HepG2 (cell line): ENCODE measurements at regions not wholly inside any gene's neighbourhood (a gene's known extent, or its start where the extent isn't known, plus 50 kb on each side); places are given as distances from the start of the nearest gene placed in this dataset.
A peak's percentile ranks its signal among the peaks of the same experiment; 100 is the strongest.

Experiments used
- ATAD3A ChIP-seq: sonication (generic); formaldehyde crosslinking; IDR thresholded peaks from 2 replicates; pipeline ENCODE4 v1.4.0; 2020; ENCODE audit warnings: missing genetic modification reagents
- ELF4 ChIP-seq: sonication (generic); formaldehyde crosslinking; IDR thresholded peaks from 2 replicates; pipeline ENCODE4 v1.5.0; 2020; ENCODE audit warnings: missing genetic modification reagents, mild to moderate bottlenecking, moderate library complexity, borderline replicate concordance
- FOXO1 ChIP-seq: sonication (generic); formaldehyde crosslinking; IDR thresholded peaks from 2 replicates; pipeline ENCODE4 v1.4.0; 2020; ENCODE audit warnings: missing genetic modification reagents
- GABPA ChIP-seq, 2 experiments: IDR thresholded peaks; 2 replicates each; pipeline ENCODE4 v1.6.1; 2011 to 2016; ENCODE audit warnings: low read depth in 2 of 2, low read length in 1 of 2, missing biosample characterization in 1 of 2, missing genetic modification characterization in 1 of 2
- HDAC2 ChIP-seq: sonication (generic); formaldehyde crosslinking; IDR thresholded peaks from 2 replicates; pipeline ENCODE4 v1.4.0; 2020; ENCODE audit warnings: missing genetic modification reagents
- RORA ChIP-seq: sonication (generic); formaldehyde crosslinking; IDR thresholded peaks from 2 replicates; pipeline ENCODE4 v1.5.0; 2020; ENCODE audit warnings: mild to moderate bottlenecking, missing genetic modification reagents, moderate library complexity
- SRF ChIP-seq: IDR thresholded peaks from 2 replicates; pipeline ENCODE4 v1.6.1; 2011; ENCODE audit warnings: mild to moderate bottlenecking, low read depth, low read length, moderate library complexity
- SUZ12 ChIP-seq: fragments of 150-350 bp; IDR thresholded peaks from 2 replicates; pipeline ENCODE4 v1.6.1; 2014; ENCODE audit warnings: low read depth, low read length
- ZFP82 ChIP-seq: sonication (generic); formaldehyde crosslinking; IDR thresholded peaks from 2 replicates; pipeline ENCODE4 v1.5.1; 2020; ENCODE audit warnings: mild to moderate bottlenecking, missing genetic modification reagents, borderline replicate concordance
- ZNF235 ChIP-seq: sonication (generic); formaldehyde crosslinking; IDR thresholded peaks from 2 replicates; pipeline ENCODE4 v1.8.1; 2023; ENCODE audit warnings: mild to moderate bottlenecking, missing genetic modification reagents, borderline replicate concordance
- ZNF749 ChIP-seq: sonication (generic); formaldehyde crosslinking; IDR thresholded peaks from 2 replicates; pipeline ENCODE4 v1.8.0; 2022; ENCODE audit warnings: mild to moderate bottlenecking, missing genetic modification reagents, moderate library complexity, borderline replicate concordance
- ZNF761 ChIP-seq: sonication (generic); formaldehyde crosslinking; conservative IDR thresholded peaks from 2 replicates; pipeline ENCODE4 v1.4.0; 2020; ENCODE audit warnings: mild to moderate bottlenecking, missing genetic modification reagents
- ZNF768 ChIP-seq: sonication (generic); formaldehyde crosslinking; IDR thresholded peaks from 2 replicates; pipeline ENCODE4 v1.4.0; 2020; ENCODE audit warnings: missing genetic modification reagents
- ZSCAN25 ChIP-seq: sonication (generic); formaldehyde crosslinking; IDR thresholded peaks from 2 replicates; pipeline ENCODE4 v1.8.0; 2022; ENCODE audit warnings: mild to moderate bottlenecking, missing genetic modification reagents
- TF ChIP-seq, protein P1 (sequence below): IDR thresholded peaks from 2 replicates; pipeline ENCODE4 v1.6.1; 2012; ENCODE audit warnings: low read depth, low read length, improper control_type of control experiment
- TF ChIP-seq, protein P2 (sequence below): sonication (generic); formaldehyde crosslinking; IDR thresholded peaks from 2 replicates; pipeline ENCODE4 v1.4.0; 2020; ENCODE audit warnings: low read depth, missing genetic modification reagents
- TF ChIP-seq, protein P3 (sequence below): sonication (generic); formaldehyde crosslinking; IDR thresholded peaks from 2 replicates; pipeline ENCODE4; 2020; ENCODE audit warnings: missing genetic modification reagents, mild to moderate bottlenecking, borderline replicate concordance
- TF ChIP-seq, protein P4 (sequence below): sonication (generic); formaldehyde crosslinking; IDR thresholded peaks from 2 replicates; pipeline ENCODE4 v1.5.0; 2020; ENCODE audit warnings: mild to moderate bottlenecking, missing genetic modification reagents
- TF ChIP-seq, protein P5 (sequence below): IDR thresholded peaks from 2 replicates; pipeline ENCODE4 v1.6.1; 2016; ENCODE audit warnings: low read depth, borderline replicate concordance

DNA sequence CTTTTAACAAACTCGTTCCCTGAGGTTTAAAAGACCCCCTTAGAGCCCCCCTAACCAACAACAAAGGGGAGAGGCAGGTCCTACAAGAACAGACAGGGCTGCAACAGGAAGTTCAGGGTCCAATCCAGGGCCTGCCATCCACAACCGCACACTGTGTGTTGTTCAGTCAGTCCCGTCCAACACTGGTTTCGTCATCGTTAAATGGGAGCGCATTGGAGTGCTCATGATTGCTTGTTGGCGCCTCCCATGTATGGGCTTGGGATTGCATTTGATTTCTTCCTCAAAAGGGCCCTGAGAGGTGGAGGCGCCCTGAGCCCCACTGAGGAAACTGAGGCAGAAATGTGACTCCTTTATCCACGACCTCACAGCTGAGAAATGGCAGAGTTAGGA, 174.1 kb downstream of the MN1 start (continued):
- TF ChIP-seq RORA (no peak), ELF4 (CRISPR knock-in tag) (no peak), FOXO1 (CRISPR knock-in tag) (peak; percentile 38; the same call in 1 of the 2 replicates), ZFP82 (CRISPR knock-in tag) (no peak), SRF (0 out of 2 replicates have a peak, but pooled peaks have one; percentile 22), SUZ12 (no peak), ZNF768 (CRISPR knock-in tag) (peak; percentile 76), ZNF749 (no peak), ATAD3A (CRISPR knock-in tag) (no peak), ZNF761 (CRISPR knock-in tag) (no peak), HDAC2 (peak; percentile 29; the same call in 1 of the 2 replicates), ZNF235 (CRISPR knock-in tag) (no peak), ZSCAN25 (no peak), GABPA (IDR thresholded peaks at IDR 0.05; ENCODE audit: low read depth, low read length) (no peak), GABPA (CRISPR knock-in tag; IDR thresholded peaks at IDR 0.05; ENCODE audit: low read depth) (peak; percentile 43)
- TF ChIP-seq, protein P1, sequence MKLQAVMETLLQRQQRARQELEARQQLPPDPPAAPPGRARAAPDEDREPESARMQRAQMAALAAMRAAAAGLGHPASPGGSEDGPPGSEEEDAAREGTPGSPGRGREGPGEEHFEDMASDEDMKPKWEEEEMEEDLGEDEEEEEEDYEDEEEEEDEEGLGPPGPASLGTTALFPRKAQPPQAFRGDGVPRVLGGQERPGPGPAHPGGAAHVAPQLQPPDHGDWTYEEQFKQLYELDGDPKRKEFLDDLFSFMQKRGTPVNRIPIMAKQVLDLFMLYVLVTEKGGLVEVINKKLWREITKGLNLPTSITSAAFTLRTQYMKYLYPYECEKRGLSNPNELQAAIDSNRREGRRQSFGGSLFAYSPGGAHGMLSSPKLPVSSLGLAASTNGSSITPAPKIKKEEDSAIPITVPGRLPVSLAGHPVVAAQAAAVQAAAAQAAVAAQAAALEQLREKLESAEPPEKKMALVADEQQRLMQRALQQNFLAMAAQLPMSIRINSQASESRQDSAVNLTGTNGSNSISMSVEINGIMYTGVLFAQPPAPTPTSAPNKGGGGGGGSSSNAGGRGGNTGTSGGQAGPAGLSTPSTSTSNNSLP = 0 out of 2 replicates have a peak, but pooled peaks have one; percentile 41
- TF ChIP-seq, protein P2, sequence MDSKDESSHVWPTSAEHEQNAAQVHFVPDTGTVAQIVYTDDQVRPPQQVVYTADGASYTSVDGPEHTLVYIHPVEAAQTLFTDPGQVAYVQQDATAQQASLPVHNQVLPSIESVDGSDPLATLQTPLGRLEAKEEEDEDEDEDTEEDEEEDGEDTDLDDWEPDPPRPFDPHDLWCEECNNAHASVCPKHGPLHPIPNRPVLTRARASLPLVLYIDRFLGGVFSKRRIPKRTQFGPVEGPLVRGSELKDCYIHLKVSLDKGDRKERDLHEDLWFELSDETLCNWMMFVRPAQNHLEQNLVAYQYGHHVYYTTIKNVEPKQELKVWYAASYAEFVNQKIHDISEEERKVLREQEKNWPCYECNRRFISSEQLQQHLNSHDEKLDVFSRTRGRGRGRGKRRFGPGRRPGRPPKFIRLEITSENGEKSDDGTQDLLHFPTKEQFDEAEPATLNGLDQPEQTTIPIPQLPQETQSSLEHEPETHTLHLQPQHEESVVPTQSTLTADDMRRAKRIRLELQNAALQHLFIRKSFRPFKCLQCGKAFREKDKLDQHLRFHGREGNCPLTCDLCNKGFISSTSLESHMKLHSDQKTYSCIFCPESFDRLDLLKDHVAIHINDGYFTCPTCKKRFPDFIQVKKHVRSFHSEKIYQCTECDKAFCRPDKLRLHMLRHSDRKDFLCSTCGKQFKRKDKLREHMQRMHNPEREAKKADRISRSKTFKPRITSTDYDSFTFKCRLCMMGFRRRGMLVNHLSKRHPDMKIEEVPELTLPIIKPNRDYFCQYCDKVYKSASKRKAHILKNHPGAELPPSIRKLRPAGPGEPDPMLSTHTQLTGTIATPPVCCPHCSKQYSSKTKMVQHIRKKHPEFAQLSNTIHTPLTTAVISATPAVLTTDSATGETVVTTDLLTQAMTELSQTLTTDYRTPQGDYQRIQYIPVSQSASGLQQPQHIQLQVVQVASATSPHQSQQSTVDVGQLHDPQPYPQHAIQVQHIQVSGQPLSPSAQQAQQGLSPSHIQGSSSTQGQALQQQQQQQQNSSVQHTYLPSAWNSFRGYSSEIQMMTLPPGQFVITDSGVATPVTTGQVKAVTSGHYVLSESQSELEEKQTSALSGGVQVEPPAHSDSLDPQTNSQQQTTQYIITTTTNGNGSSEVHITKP (CRISPR knock-in tag) = no peak
- TF ChIP-seq, protein P3, sequence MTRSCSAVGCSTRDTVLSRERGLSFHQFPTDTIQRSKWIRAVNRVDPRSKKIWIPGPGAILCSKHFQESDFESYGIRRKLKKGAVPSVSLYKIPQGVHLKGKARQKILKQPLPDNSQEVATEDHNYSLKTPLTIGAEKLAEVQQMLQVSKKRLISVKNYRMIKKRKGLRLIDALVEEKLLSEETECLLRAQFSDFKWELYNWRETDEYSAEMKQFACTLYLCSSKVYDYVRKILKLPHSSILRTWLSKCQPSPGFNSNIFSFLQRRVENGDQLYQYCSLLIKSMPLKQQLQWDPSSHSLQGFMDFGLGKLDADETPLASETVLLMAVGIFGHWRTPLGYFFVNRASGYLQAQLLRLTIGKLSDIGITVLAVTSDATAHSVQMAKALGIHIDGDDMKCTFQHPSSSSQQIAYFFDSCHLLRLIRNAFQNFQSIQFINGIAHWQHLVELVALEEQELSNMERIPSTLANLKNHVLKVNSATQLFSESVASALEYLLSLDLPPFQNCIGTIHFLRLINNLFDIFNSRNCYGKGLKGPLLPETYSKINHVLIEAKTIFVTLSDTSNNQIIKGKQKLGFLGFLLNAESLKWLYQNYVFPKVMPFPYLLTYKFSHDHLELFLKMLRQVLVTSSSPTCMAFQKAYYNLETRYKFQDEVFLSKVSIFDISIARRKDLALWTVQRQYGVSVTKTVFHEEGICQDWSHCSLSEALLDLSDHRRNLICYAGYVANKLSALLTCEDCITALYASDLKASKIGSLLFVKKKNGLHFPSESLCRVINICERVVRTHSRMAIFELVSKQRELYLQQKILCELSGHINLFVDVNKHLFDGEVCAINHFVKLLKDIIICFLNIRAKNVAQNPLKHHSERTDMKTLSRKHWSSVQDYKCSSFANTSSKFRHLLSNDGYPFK (CRISPR knock-in tag) = no peak
- TF ChIP-seq, protein P4, sequence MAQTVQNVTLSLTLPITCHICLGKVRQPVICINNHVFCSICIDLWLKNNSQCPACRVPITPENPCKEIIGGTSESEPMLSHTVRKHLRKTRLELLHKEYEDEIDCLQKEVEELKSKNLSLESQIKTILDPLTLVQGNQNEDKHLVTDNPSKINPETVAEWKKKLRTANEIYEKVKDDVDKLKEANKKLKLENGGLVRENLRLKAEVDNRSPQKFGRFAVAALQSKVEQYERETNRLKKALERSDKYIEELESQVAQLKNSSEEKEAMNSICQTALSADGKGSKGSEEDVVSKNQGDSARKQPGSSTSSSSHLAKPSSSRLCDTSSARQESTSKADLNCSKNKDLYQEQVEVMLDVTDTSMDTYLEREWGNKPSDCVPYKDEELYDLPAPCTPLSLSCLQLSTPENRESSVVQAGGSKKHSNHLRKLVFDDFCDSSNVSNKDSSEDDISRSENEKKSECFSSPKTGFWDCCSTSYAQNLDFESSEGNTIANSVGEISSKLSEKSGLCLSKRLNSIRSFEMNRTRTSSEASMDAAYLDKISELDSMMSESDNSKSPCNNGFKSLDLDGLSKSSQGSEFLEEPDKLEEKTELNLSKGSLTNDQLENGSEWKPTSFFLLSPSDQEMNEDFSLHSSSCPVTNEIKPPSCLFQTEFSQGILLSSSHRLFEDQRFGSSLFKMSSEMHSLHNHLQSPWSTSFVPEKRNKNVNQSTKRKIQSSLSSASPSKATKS = no peak
- TF ChIP-seq, protein P5, sequence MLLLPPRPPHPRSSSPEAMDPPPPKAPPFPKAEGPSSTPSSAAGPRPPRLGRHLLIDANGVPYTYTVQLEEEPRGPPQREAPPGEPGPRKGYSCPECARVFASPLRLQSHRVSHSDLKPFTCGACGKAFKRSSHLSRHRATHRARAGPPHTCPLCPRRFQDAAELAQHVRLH = no peak
